ENCODE measurements at regions not wholly inside any gene's neighbourhood (a gene's known extent, or its start where the extent isn't known, plus 50 kb on each side); places are given as distances from the start of the nearest gene placed in this dataset.
"Not testable (repeated sequence)": the region's sequence is repeated elsewhere in the genome, so short reads cannot be mapped to it uniquely, and the experiment has no call there.

- no peak for DNase-seq (ENCODE audit: low read depth, low spot score)
- H3K27ac ChIP-seq: no peak overlapping the region
Observed at GRCh38 chr6:73956305-73956704, 260.3 kb downstream of the CD109 start.

- no peak overlapping the region for H3K27ac ChIP-seq
- DNase-seq (ENCODE audit: low read depth, low spot score): no peak
Observed at GRCh38 chr6:73955800-73956199, 259.8 kb downstream of the CD109 start.

GRCh38 chr6:73954881-73955280 is 258.9 kb downstream of the CD109 start:
- no peak for DNase-seq (ENCODE audit: low read depth, low spot score)
- H3K27ac ChIP-seq: no peak overlapping the region

- DNase-seq (ENCODE audit: low read depth, low spot score): no peak
- no peak overlapping the region for H3K27ac ChIP-seq
Observed at GRCh38 chr6:73951183-73951582, 255.2 kb downstream of the CD109 start.

- no peak for DNase-seq (ENCODE audit: low read depth, low spot score)
- no peak overlapping the region for H3K27ac ChIP-seq
Observed at GRCh38 chr6:73943930-73944652, 248.1 kb downstream of the CD109 start.

- DNase-seq (ENCODE audit: low read depth, low spot score): no peak
- H3K27ac ChIP-seq: no peak overlapping the region
Observed at GRCh38 chr6:73943411-73943810, 247.4 kb downstream of the CD109 start.

- no peak overlapping the region for H3K27ac ChIP-seq
- DNase-seq (ENCODE audit: low read depth, low spot score): no peak
Observed at GRCh38 chr6:73942592-73943186, 246.7 kb downstream of the CD109 start.

GRCh38 chr6:73941892-73942291 is 245.9 kb downstream of the CD109 start:
- no peak for DNase-seq (ENCODE audit: low read depth, low spot score)
- H3K27ac ChIP-seq: no peak overlapping the region

GRCh38 chr6:73937805-73938204 is 241.8 kb downstream of the CD109 start:
- no peak for DNase-seq (ENCODE audit: low read depth, low spot score)
- no peak overlapping the region for H3K27ac ChIP-seq

GRCh38 chr6:73932866-73933265 is 236.9 kb downstream of the CD109 start:
- no peak overlapping the region for H3K27ac ChIP-seq
- DNase-seq (ENCODE audit: low read depth, low spot score): no peak

GRCh38 chr6:73929405-73929804 is 233.4 kb downstream of the CD109 start:
- DNase-seq (ENCODE audit: low read depth, low spot score): peak; percentile 73
- no peak overlapping the region for H3K27ac ChIP-seq

GRCh38 chr6:73927421-73927820 is 231.4 kb downstream of the CD109 start:
- H3K27ac ChIP-seq: no peak overlapping the region
- DNase-seq (ENCODE audit: low read depth, low spot score): no peak

GRCh38 chr6:73925703-73926102 is 229.7 kb downstream of the CD109 start:
- not testable (repeated sequence) for H3K27ac ChIP-seq; DNase-seq (ENCODE audit: low read depth, low spot score)

- H3K27ac ChIP-seq: no peak overlapping the region
- no peak for DNase-seq (ENCODE audit: low read depth, low spot score)
Observed at GRCh38 chr6:73923905-73924485, 228.0 kb downstream of the CD109 start.

- no peak for DNase-seq (ENCODE audit: low read depth, low spot score)
- no peak overlapping the region for H3K27ac ChIP-seq
Observed at GRCh38 chr6:73903155-73903554, 207.2 kb downstream of the CD109 start.

- DNase-seq (ENCODE audit: low read depth, low spot score): no peak
- H3K27ac ChIP-seq: no peak overlapping the region
Observed at GRCh38 chr6:73901986-73902385, 206.0 kb downstream of the CD109 start.

- no peak for DNase-seq (ENCODE audit: low read depth, low spot score)
Observed at GRCh38 chr6:73901311-73901710, 205.3 kb downstream of the CD109 start.

GRCh38 chr6:73898599-73898998 is 202.6 kb downstream of the CD109 start:
- DNase-seq (ENCODE audit: low read depth, low spot score): no peak
- no peak overlapping the region for H3K27ac ChIP-seq

More at GRCh38 chr6:73901311-73901710, 205.3 kb downstream of the CD109 start:
- H3K27ac ChIP-seq: no peak overlapping the region

GRCh38 chr6:73893696-73894095 is 197.7 kb downstream of the CD109 start:
- no peak overlapping the region for H3K27ac ChIP-seq
- DNase-seq (ENCODE audit: low read depth, low spot score): no peak

- no peak overlapping the region for H3K27ac ChIP-seq
- no peak for DNase-seq (ENCODE audit: low read depth, low spot score)
Observed at GRCh38 chr6:73888050-73888449, 192.0 kb downstream of the CD109 start.

- DNase-seq (ENCODE audit: low read depth, low spot score): no peak
Observed at GRCh38 chr6:73885393-73885792, 189.4 kb downstream of the CD109 start.

GRCh38 chr6:73884540-73884939 is 188.5 kb downstream of the CD109 start:
- DNase-seq (ENCODE audit: low read depth, low spot score): no peak
- no peak overlapping the region for H3K27ac ChIP-seq

More at GRCh38 chr6:73885393-73885792, 189.4 kb downstream of the CD109 start:
- H3K27ac ChIP-seq: no peak overlapping the region

Data from epithelial cell of prostate (primary cell).